ENCODE measurements at regions not wholly inside any gene's neighbourhood (a gene's known extent, or its start where the extent isn't known, plus 50 kb on each side); places are given as distances from the start of the nearest gene placed in this dataset.

DNA sequence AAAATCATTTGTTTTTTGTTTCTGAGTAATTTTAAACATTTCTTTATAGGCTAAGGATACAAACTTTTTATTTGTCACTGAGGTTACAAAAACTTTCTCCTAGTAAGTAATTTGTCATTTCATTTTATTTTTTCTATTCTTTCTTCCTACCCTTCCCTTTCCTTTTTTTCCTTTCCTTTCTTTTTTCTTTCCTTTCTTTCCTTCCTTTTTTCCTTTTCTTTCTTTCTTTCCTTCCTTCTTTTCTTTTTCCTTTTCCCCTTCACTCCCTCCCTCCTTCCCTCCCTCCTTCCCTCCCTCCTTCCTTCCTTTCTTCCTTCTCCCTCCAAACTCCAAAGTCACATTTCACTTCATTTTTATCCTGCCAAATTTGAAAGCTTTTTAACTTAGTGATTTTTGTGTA lies 115.1 kb upstream of the FAN1 start:
- TF ChIP-seq POLR2A (IDR thresholded peaks at IDR 0.05; ENCODE audit: low read length) (no peak), GATA1 (IDR thresholded peaks at IDR 0.05; ENCODE audit: low read depth, low read length) (no peak)
